WTC11 (cell line): ENCODE measurements at regions not wholly inside any gene's neighbourhood (a gene's known extent, or its start where the extent isn't known, plus 50 kb on each side); places are given as distances from the start of the nearest gene placed in this dataset.

Experiments
- ATAC-seq: fragments of 200-7000 bp; cut with Tn5 transposase; 2 replicates; pipeline ENCODE4 v1.10.0; 2021; ENCODE audit warnings: mild to moderate bottlenecking, moderate library complexity
- CTCF ChIA-PET: fragments of 300-600 bp; sonication (Branson Sonifier 250); formaldehyde crosslinking; loops from one replicate; lab custom pipeline; 2021; ENCODE audit warnings: antibody characterized with exemption; lab: Charles Lee
- POLR2A ChIA-PET: fragments of 350-600 bp; sonication (Branson Sonifier 250); formaldehyde crosslinking; loops from one replicate; lab custom pipeline; 2021; ENCODE audit warnings: antibody characterized with exemption; lab: Charles Lee
- DNase-seq: peaks from one replicate; pipeline ENCODE4 v3.0.0; 2021; ENCODE audit warnings: low spot score
- H3K27ac Mint-ChIP-seq: 2 replicates; pipeline ENCODE4 v1.8.0; 2021; ENCODE audit warnings: mixed read lengths
- H3K27me3 Mint-ChIP-seq: 2 replicates; pipeline ENCODE4 v1.8.0; 2021; ENCODE audit warnings: low read depth, mild to moderate bottlenecking, moderate library complexity, mixed read lengths
- H3K36me3 Mint-ChIP-seq: 2 replicates; pipeline ENCODE4 v1.8.0; 2021; ENCODE audit warnings: mixed read lengths
- H3K4me1 Mint-ChIP-seq: 2 replicates; pipeline ENCODE4 v1.8.0; 2022; ENCODE audit warnings: mixed read lengths
- H3K4me3 Mint-ChIP-seq: 2 replicates; pipeline ENCODE4 v1.8.0; 2021; ENCODE audit warnings: mild to moderate bottlenecking, moderate library complexity, mixed read lengths
- H3K9me3 Mint-ChIP-seq: 2 replicates; pipeline ENCODE4 v1.8.0; 2021; ENCODE audit warnings: mixed read lengths
- ARID4B ChIP-seq: sonication (generic); formaldehyde crosslinking; IDR thresholded peaks from 2 replicates; pipeline ENCODE4 v1.8.0; 2023; ENCODE audit warnings: missing genetic modification reagents, mild to moderate bottlenecking, borderline replicate concordance
- E2F1 ChIP-seq: sonication (generic); formaldehyde crosslinking; IDR thresholded peaks from 2 replicates; pipeline ENCODE4 v1.8.0; 2022; ENCODE audit warnings: mild to moderate bottlenecking, missing genetic modification reagents
- E2F5 ChIP-seq: sonication (generic); formaldehyde crosslinking; IDR thresholded peaks from 2 replicates; pipeline ENCODE4 v1.8.1; 2022; ENCODE audit warnings: mild to moderate bottlenecking, moderate library complexity, missing genetic modification reagents
- ESRRA ChIP-seq: sonication (generic); formaldehyde crosslinking; IDR thresholded peaks from 2 replicates; pipeline ENCODE4 v1.8.1; 2022; ENCODE audit warnings: mild to moderate bottlenecking, missing genetic modification reagents, borderline replicate concordance
- FOXK1 ChIP-seq: sonication (generic); formaldehyde crosslinking; IDR thresholded peaks from 2 replicates; pipeline ENCODE4 v1.8.0; 2022; ENCODE audit warnings: mild to moderate bottlenecking, moderate library complexity, missing genetic modification reagents
- MXD4 ChIP-seq: fragments of 250-450 bp; sonication (Bioruptor Pico); IDR thresholded peaks from 2 replicates; pipeline ENCODE4 v1.8.0; 2021; ENCODE audit warnings: mild to moderate bottlenecking, moderate library complexity, borderline replicate concordance
- MYBL2 ChIP-seq: sonication (generic); formaldehyde crosslinking; IDR thresholded peaks from 2 replicates; pipeline ENCODE4 v1.8.1; 2023; ENCODE audit warnings: mild to moderate bottlenecking, moderate library complexity, missing genetic modification reagents
- NFATC4 ChIP-seq: fragments of 250-450 bp; sonication (Bioruptor Pico); IDR thresholded peaks from 2 replicates; pipeline ENCODE4 v1.9.0; 2021; ENCODE audit warnings: mild to moderate bottlenecking
- NFYB ChIP-seq: sonication (generic); formaldehyde crosslinking; conservative IDR thresholded peaks from 2 replicates; pipeline ENCODE4 v1.8.0; 2022; ENCODE audit warnings: low read depth, missing genetic modification reagents
- NR1H2 ChIP-seq: sonication (generic); formaldehyde crosslinking; IDR thresholded peaks from 2 replicates; pipeline ENCODE4 v1.9.0; 2021; ENCODE audit warnings: mild to moderate bottlenecking, moderate library complexity, missing genetic modification reagents
- NR2C2 ChIP-seq: sonication (generic); formaldehyde crosslinking; IDR thresholded peaks from 2 replicates; pipeline ENCODE4 v1.8.0; 2022; ENCODE audit warnings: mild to moderate bottlenecking, missing genetic modification reagents
- OVOL2 ChIP-seq: fragments of 250-450 bp; sonication (Bioruptor Pico); IDR thresholded peaks from 2 replicates; pipeline ENCODE4 v1.9.0; 2021; ENCODE audit warnings: mild to moderate bottlenecking, borderline replicate concordance
- PRDM15 ChIP-seq: sonication (generic); formaldehyde crosslinking; IDR thresholded peaks from 2 replicates; pipeline ENCODE4 v1.8.0; 2022; ENCODE audit warnings: missing genetic modification reagents
- PRRX2 ChIP-seq: fragments of 250-450 bp; sonication (Bioruptor Pico); IDR thresholded peaks from 2 replicates; pipeline ENCODE4 v1.8.0; 2021; ENCODE audit warnings: mild to moderate bottlenecking
- SMAD4 ChIP-seq: sonication (generic); formaldehyde crosslinking; IDR thresholded peaks from 2 replicates; pipeline ENCODE4 v1.8.0; 2022; ENCODE audit warnings: mild to moderate bottlenecking, missing genetic modification reagents
- TP53 ChIP-seq: sonication (generic); formaldehyde crosslinking; IDR thresholded peaks from 2 replicates; pipeline ENCODE4 v1.8.1; 2023; ENCODE audit warnings: mild to moderate bottlenecking, missing genetic modification reagents
- ZMAT4 ChIP-seq: fragments of 250-450 bp; sonication (Bioruptor Pico); IDR thresholded peaks from 2 replicates; pipeline ENCODE4 v1.9.0; 2021; ENCODE audit warnings: mild to moderate bottlenecking
- ZNF317 ChIP-seq: sonication (generic); formaldehyde crosslinking; IDR thresholded peaks from 2 replicates; pipeline ENCODE4 v1.8.1; 2023; ENCODE audit warnings: low read depth, mild to moderate bottlenecking, moderate library complexity, missing genetic modification reagents, borderline replicate concordance
- ZNF532 ChIP-seq: fragments of 250-450 bp; sonication (Bioruptor Pico); IDR thresholded peaks from 2 replicates; pipeline ENCODE4 v1.9.0; 2021; ENCODE audit warnings: mild to moderate bottlenecking, borderline replicate concordance
- ZNF671 ChIP-seq: fragments of 250-450 bp; sonication (Bioruptor Pico); IDR thresholded peaks from 2 replicates; pipeline ENCODE4 v1.8.0; 2021; ENCODE audit warnings: mild to moderate bottlenecking

GRCh38 chr10:78762086-78762630 lies 306.6 kb upstream of the ZMIZ1 start:
- ChIA-PET CTCF (interaction anchor here (0.6 kb wide), 1 partner anchor 51 kb away, joined by 3 read pairs; no protein-coding TSS in a partner anchor), POLR2A (no interaction called here)
- H3K36me3 Mint-ChIP-seq, result no peaks in the 10 kb centered on the region
- H3K4me1 Mint-ChIP-seq, result peaks cover 8% of the 10 kb centered on the region; the same call in 1 of the 2 replicates
- ATAC-seq, result no peak
- H3K27me3 Mint-ChIP-seq, result no peaks in the 10 kb centered on the region
- H3K27ac Mint-ChIP-seq, result no peak overlapping the region
- no peak overlapping the region for H3K4me3 Mint-ChIP-seq
- DNase-seq, result no peak
- H3K9me3 Mint-ChIP-seq, result no peaks in the 10 kb centered on the region
- TF ChIP-seq ESRRA (CRISPR knock-in tag) (no peak), NR1H2 (CRISPR knock-in tag) (no peak), E2F1 (CRISPR knock-in tag) (no peak), ZNF317 (CRISPR knock-in tag) (no peak), TP53 (no peak), NFYB (CRISPR knock-in tag) (no peak), ZMAT4 (no peak), FOXK1 (no peak), E2F5 (CRISPR knock-in tag) (no peak), NR2C2 (CRISPR knock-in tag) (no peak), ARID4B (CRISPR knock-in tag) (no peak), MXD4 (CRISPR knock-in tag) (no peak), NFATC4 (CRISPR knock-in tag) (no peak), MYBL2 (CRISPR knock-in tag) (no peak), ZNF671 (CRISPR knock-in tag) (no peak)

GRCh38 chr10:78763234-78763633 lies 305.5 kb upstream of the ZMIZ1 start:
- Mint-ChIP-seq H3K27ac (no peak overlapping the region), H3K9me3 (no peaks in the 10 kb centered on the region), H3K36me3 (no peaks in the 10 kb centered on the region), H3K4me1 (peaks cover 6% of the 10 kb centered on the region; the same call in 1 of the 2 replicates), H3K27me3 (no peaks in the 10 kb centered on the region), H3K4me3 (no peak overlapping the region)
- CTCF ChIA-PET, result no interaction called here
- POLR2A ChIA-PET, result no interaction called here
- DNase-seq (no peak), ATAC-seq (no peak)
- TF ChIP-seq SMAD4 (CRISPR knock-in tag), result no peak
- no peak for TF ChIP-seq ZNF532 (CRISPR knock-in tag)
- no peak for TF ChIP-seq NR1H2 (CRISPR knock-in tag)
- TF ChIP-seq PRRX2 (CRISPR knock-in tag), result no peak
- TF ChIP-seq OVOL2 (CRISPR knock-in tag), result no peak
- no peak for TF ChIP-seq PRDM15
